ENCODE measurements at regions not wholly inside any gene's neighbourhood (a gene's known extent, or its start where the extent isn't known, plus 50 kb on each side); places are given as distances from the start of the nearest gene placed in this dataset.
"Not testable (repeated sequence)": the region's sequence is repeated elsewhere in the genome, so short reads cannot be mapped to it uniquely, and the experiment has no call there.

- 81% methylated on average over 9 of the region's 10 CpGs for WGBS (ENCODE audit: insufficient coverage)
- H3K4me3 ChIP-seq (ENCODE audit: low read depth, low read length); DNase-seq (ENCODE audit: low read depth in 4 of 6, low spot score in 6 of 6); H3K27me3 ChIP-seq (ENCODE audit: control insufficient read depth, insufficient read depth, low read length); H3K36me3 ChIP-seq (ENCODE audit: control insufficient read depth, insufficient read depth, low read length); H3K27ac ChIP-seq (ENCODE audit: low read depth, low read length); H3K9me3 ChIP-seq (ENCODE audit: control insufficient read depth, insufficient read depth, low read length); H3K4me1 ChIP-seq (ENCODE audit: control insufficient read depth, insufficient read depth, low read length): not testable (repeated sequence)
Observed at GRCh38 chr17:27090450-27091042, 203.4 kb upstream of the WSB1 start.

- H3K27ac ChIP-seq (ENCODE audit: low read depth, low read length): no peak overlapping the region
- no peaks in the 10 kb centered on the region for H3K36me3 ChIP-seq (ENCODE audit: control insufficient read depth, insufficient read depth, low read length)
- H3K4me1 ChIP-seq (ENCODE audit: control insufficient read depth, insufficient read depth, low read length): no peaks in the 10 kb centered on the region
- no peak overlapping the region for H3K4me3 ChIP-seq (ENCODE audit: low read depth, low read length)
- DNase-seq (ENCODE audit: low read depth in 4 of 6, low spot score in 6 of 6): no peak
- WGBS (ENCODE audit: insufficient coverage): 73% methylated on average over 8 of the region's 11 CpGs
- no peaks in the 10 kb centered on the region for H3K27me3 ChIP-seq (ENCODE audit: control insufficient read depth, insufficient read depth, low read length)
- H3K9me3 ChIP-seq (ENCODE audit: control insufficient read depth, insufficient read depth, low read length): no peaks in the 10 kb centered on the region
Observed at GRCh38 chr17:27091043-27091497, 202.8 kb upstream of the WSB1 start.

GRCh38 chr17:27094179-27094578, 199.7 kb upstream of the WSB1 start:
- H3K36me3 ChIP-seq (ENCODE audit: control insufficient read depth, insufficient read depth, low read length); H3K4me3 ChIP-seq (ENCODE audit: low read depth, low read length): not testable (repeated sequence)
- WGBS (ENCODE audit: insufficient coverage): no CpG with 5 or more reads among the region's 1 CpG

GRCh38 chr17:27095821-27096220, 198.1 kb upstream of the WSB1 start:
- not testable (repeated sequence) for H3K4me1 ChIP-seq (ENCODE audit: control insufficient read depth, insufficient read depth, low read length); H3K27me3 ChIP-seq (ENCODE audit: control insufficient read depth, insufficient read depth, low read length); H3K27ac ChIP-seq (ENCODE audit: low read depth, low read length); H3K36me3 ChIP-seq (ENCODE audit: control insufficient read depth, insufficient read depth, low read length); DNase-seq (ENCODE audit: low read depth in 4 of 6, low spot score in 6 of 6); H3K4me3 ChIP-seq (ENCODE audit: low read depth, low read length); H3K9me3 ChIP-seq (ENCODE audit: control insufficient read depth, insufficient read depth, low read length)
- 82% methylated on average over 3 of the region's 4 CpGs for WGBS (ENCODE audit: insufficient coverage)

More at GRCh38 chr17:27094179-27094578, 199.7 kb upstream of the WSB1 start:
- DNase-seq (ENCODE audit: low read depth in 4 of 6, low spot score in 6 of 6); H3K9me3 ChIP-seq (ENCODE audit: control insufficient read depth, insufficient read depth, low read length); H3K4me1 ChIP-seq (ENCODE audit: control insufficient read depth, insufficient read depth, low read length); H3K27me3 ChIP-seq (ENCODE audit: control insufficient read depth, insufficient read depth, low read length); H3K27ac ChIP-seq (ENCODE audit: low read depth, low read length): not testable (repeated sequence)

GRCh38 chr17:27099266-27099665, 194.6 kb upstream of the WSB1 start:
- not testable (repeated sequence) for DNase-seq (ENCODE audit: low read depth in 4 of 6, low spot score in 6 of 6); H3K27me3 ChIP-seq (ENCODE audit: control insufficient read depth, insufficient read depth, low read length); H3K9me3 ChIP-seq (ENCODE audit: control insufficient read depth, insufficient read depth, low read length); H3K27ac ChIP-seq (ENCODE audit: low read depth, low read length); H3K4me1 ChIP-seq (ENCODE audit: control insufficient read depth, insufficient read depth, low read length); H3K4me3 ChIP-seq (ENCODE audit: low read depth, low read length); H3K36me3 ChIP-seq (ENCODE audit: control insufficient read depth, insufficient read depth, low read length)
- no CpG with 5 or more reads among the region's 2 CpGs for WGBS (ENCODE audit: insufficient coverage)

GRCh38 chr17:27104605-27105221, 189.2 kb upstream of the WSB1 start:
- H3K27me3 ChIP-seq (ENCODE audit: control insufficient read depth, insufficient read depth, low read length); H3K9me3 ChIP-seq (ENCODE audit: control insufficient read depth, insufficient read depth, low read length); DNase-seq (ENCODE audit: low read depth in 4 of 6, low spot score in 6 of 6); H3K4me3 ChIP-seq (ENCODE audit: low read depth, low read length); H3K36me3 ChIP-seq (ENCODE audit: control insufficient read depth, insufficient read depth, low read length); H3K4me1 ChIP-seq (ENCODE audit: control insufficient read depth, insufficient read depth, low read length); H3K27ac ChIP-seq (ENCODE audit: low read depth, low read length): not testable (repeated sequence)
- whole genome bisulfite sequencing (ENCODE audit: insufficient coverage): 91% methylated on average over 14 of the region's 31 CpGs

- H3K9me3 ChIP-seq (ENCODE audit: control insufficient read depth, insufficient read depth, low read length): peaks cover 2% of the 10 kb centered on the region
- no peak for DNase-seq (ENCODE audit: low read depth in 4 of 6, low spot score in 6 of 6)
Observed at GRCh38 chr17:27105636-27106035, 188.3 kb upstream of the WSB1 start.

GRCh38 chr17:27106347-27106981, 187.4 kb upstream of the WSB1 start:
- no peaks in the 10 kb centered on the region for H3K27me3 ChIP-seq (ENCODE audit: control insufficient read depth, insufficient read depth, low read length)
- no peak for DNase-seq (ENCODE audit: low read depth in 4 of 6, low spot score in 6 of 6)
- no peaks in the 10 kb centered on the region for H3K4me1 ChIP-seq (ENCODE audit: control insufficient read depth, insufficient read depth, low read length)
- H3K36me3 ChIP-seq (ENCODE audit: control insufficient read depth, insufficient read depth, low read length): no peaks in the 10 kb centered on the region
- H3K9me3 ChIP-seq (ENCODE audit: control insufficient read depth, insufficient read depth, low read length): peaks cover 2% of the 10 kb centered on the region
- H3K27ac ChIP-seq (ENCODE audit: low read depth, low read length): no peak overlapping the region
- WGBS (ENCODE audit: insufficient coverage): 57% methylated on average over 2 of the region's 2 CpGs
- no peak overlapping the region for H3K4me3 ChIP-seq (ENCODE audit: low read depth, low read length)

More at GRCh38 chr17:27105636-27106035, 188.3 kb upstream of the WSB1 start:
- no CpG with 5 or more reads among the region's 3 CpGs for WGBS (ENCODE audit: insufficient coverage)
- Histone ChIP-seq H3K4me1 (ENCODE audit: control insufficient read depth, insufficient read depth, low read length) (no peaks in the 10 kb centered on the region), H3K27me3 (ENCODE audit: control insufficient read depth, insufficient read depth, low read length) (no peaks in the 10 kb centered on the region), H3K36me3 (ENCODE audit: control insufficient read depth, insufficient read depth, low read length) (no peaks in the 10 kb centered on the region), H3K27ac (ENCODE audit: low read depth, low read length) (no peak overlapping the region), H3K4me3 (ENCODE audit: low read depth, low read length) (no peak overlapping the region)

GRCh38 chr17:27106982-27107360, 186.9 kb upstream of the WSB1 start:
- H3K9me3 ChIP-seq (ENCODE audit: control insufficient read depth, insufficient read depth, low read length): peaks cover 2% of the 10 kb centered on the region
- H3K36me3 ChIP-seq (ENCODE audit: control insufficient read depth, insufficient read depth, low read length): no peaks in the 10 kb centered on the region
- H3K4me1 ChIP-seq (ENCODE audit: control insufficient read depth, insufficient read depth, low read length): no peaks in the 10 kb centered on the region
- WGBS (ENCODE audit: insufficient coverage): no CpG with 5 or more reads among the region's 2 CpGs
- H3K27me3 ChIP-seq (ENCODE audit: control insufficient read depth, insufficient read depth, low read length): no peaks in the 10 kb centered on the region
- DNase-seq (ENCODE audit: low read depth in 4 of 6, low spot score in 6 of 6): no peak
- H3K4me3 ChIP-seq (ENCODE audit: low read depth, low read length): no peak overlapping the region
- no peak overlapping the region for H3K27ac ChIP-seq (ENCODE audit: low read depth, low read length)

Data from spinal cord (tissue), 9 donors.